Type B pancreatic cell (in vitro differentiated cells): ENCODE measurements at regions not wholly inside any gene's neighbourhood (a gene's known extent, or its start where the extent isn't known, plus 50 kb on each side); places are given as distances from the start of the nearest gene placed in this dataset.
"Not testable (repeated sequence)": the region's sequence is repeated elsewhere in the genome, so short reads cannot be mapped to it uniquely, and the experiment has no call there.

Experiments
- DNase-seq: peaks from one replicate; pipeline ENCODE4 v3.0.0; 2021; ENCODE audit warnings: mixed read lengths; ENCODE audit not compliant: unreplicated experiment; ENCODE audit errors: extremely low spot score
- H3K27ac Mint-ChIP-seq: 2 replicates; pipeline ENCODE4 v1.8.0; 2021; ENCODE audit warnings: mild to moderate bottlenecking, mixed read lengths
- H3K27me3 Mint-ChIP-seq: 2 replicates; pipeline ENCODE4 v1.8.0; 2021; ENCODE audit warnings: mixed read lengths
- H3K36me3 Mint-ChIP-seq: 2 replicates; pipeline ENCODE4 v1.8.0; 2021; ENCODE audit warnings: mixed read lengths
- H3K4me1 Mint-ChIP-seq: one replicate; pipeline ENCODE4 v1.8.0; 2021; ENCODE audit warnings: mixed read lengths; ENCODE audit not compliant: unreplicated experiment
- H3K4me3 Mint-ChIP-seq: 2 replicates; pipeline ENCODE4 v1.8.0; 2021; ENCODE audit warnings: mild to moderate bottlenecking, mixed read lengths
- H3K9me3 Mint-ChIP-seq: 2 replicates; pipeline ENCODE4 v1.8.0; 2021; ENCODE audit warnings: mixed read lengths
- TF ChIP-seq, protein P1 (sequence below): fragments of 200-600 bp; sonication (generic); conservative IDR thresholded peaks from 2 replicates; pipeline ENCODE4 v1.5.0; 2021; ENCODE audit warnings: antibody characterized with exemption, mild to moderate bottlenecking

DNA sequence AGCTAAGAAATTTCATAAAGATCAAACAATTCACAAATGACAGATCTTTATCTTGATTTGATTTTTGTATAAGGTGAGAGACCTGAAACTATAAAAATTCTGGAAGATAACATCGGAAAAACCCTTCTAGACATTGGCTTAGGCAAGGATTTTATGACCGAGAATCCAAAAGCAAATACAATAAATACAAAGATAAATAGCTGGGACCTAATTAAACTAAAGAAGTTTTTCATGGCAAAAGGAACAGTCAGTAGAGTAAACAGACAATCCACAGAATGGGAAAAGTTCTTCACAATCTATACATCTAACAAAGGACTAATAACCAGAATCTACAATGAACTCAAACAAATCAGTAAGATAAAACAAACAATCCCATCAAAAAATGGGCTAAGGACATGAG is 116.9 kb upstream of the BCHE start:
- TF ChIP-seq, protein P1, sequence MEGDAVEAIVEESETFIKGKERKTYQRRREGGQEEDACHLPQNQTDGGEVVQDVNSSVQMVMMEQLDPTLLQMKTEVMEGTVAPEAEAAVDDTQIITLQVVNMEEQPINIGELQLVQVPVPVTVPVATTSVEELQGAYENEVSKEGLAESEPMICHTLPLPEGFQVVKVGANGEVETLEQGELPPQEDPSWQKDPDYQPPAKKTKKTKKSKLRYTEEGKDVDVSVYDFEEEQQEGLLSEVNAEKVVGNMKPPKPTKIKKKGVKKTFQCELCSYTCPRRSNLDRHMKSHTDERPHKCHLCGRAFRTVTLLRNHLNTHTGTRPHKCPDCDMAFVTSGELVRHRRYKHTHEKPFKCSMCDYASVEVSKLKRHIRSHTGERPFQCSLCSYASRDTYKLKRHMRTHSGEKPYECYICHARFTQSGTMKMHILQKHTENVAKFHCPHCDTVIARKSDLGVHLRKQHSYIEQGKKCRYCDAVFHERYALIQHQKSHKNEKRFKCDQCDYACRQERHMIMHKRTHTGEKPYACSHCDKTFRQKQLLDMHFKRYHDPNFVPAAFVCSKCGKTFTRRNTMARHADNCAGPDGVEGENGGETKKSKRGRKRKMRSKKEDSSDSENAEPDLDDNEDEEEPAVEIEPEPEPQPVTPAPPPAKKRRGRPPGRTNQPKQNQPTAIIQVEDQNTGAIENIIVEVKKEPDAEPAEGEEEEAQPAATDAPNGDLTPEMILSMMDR: no peak
- Mint-ChIP-seq H3K27ac (no peak overlapping the region), H3K36me3 (no peaks in the 10 kb centered on the region), H3K4me1 (no peaks in the 10 kb centered on the region), H3K4me3 (no peak overlapping the region), H3K27me3 (no peaks in the 10 kb centered on the region), H3K9me3 (no peaks in the 10 kb centered on the region)
- no peak for DNase-seq

DNA sequence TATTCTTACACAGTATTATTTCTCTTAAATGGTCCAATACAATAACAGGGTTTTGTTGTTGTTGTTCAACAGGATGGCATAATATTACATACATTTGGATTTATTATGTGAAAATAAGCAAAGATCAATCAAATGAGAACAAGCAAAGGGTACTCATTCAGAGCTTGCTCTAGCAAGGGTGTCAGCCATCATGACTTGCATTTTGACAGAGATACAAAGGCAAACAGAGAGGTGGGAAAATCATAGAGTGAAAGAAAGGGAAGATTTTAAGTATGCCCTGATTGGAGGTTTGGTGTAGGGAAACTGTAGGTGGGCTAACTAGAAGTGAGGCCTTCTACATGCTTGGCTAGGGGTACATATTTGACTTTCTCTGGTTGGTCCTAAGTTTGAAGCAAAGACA is 109.1 kb upstream of the BCHE start:
- TF ChIP-seq, protein P1: no peak
- Mint-ChIP-seq H3K4me1 (no peaks in the 10 kb centered on the region), H3K9me3 (no peaks in the 10 kb centered on the region), H3K4me3 (no peak overlapping the region), H3K27me3 (no peaks in the 10 kb centered on the region), H3K36me3 (no peaks in the 10 kb centered on the region), H3K27ac (no peak overlapping the region)
- no peak for DNase-seq

DNA sequence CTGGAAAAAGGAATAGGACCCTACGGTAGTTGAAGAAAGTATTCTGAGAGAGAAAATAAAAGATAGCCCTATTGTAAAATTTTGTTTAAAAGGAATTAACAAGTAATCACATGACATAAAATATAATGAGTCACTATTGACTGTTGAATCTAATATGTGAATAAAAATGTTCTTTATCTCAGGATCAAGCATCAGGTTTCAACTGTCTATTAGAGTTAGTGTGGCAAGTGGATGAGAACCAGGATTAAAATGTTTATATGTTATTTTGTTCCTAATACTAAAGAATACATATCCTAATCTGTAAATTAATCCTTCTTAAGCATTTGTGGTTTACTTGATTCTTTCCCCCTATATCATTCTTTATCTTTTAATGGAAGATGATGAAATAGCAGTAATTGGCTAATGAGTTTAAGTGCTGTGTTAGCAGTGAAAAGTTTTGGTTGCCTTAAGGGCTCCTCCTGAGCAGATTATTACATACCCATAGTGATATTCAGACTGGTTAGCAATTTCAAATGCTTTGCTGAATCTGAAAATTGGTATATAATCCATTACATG is 101.8 kb upstream of the BCHE start:
- Mint-ChIP-seq H3K36me3 (no peaks in the 10 kb centered on the region), H3K4me3 (no peak overlapping the region), H3K27ac (no peak overlapping the region), H3K4me1 (no peaks in the 10 kb centered on the region), H3K9me3 (peaks cover 9% of the 10 kb centered on the region), H3K27me3 (no peaks in the 10 kb centered on the region)
- DNase-seq: no peak
- TF ChIP-seq, protein P1: no peak

DNA sequence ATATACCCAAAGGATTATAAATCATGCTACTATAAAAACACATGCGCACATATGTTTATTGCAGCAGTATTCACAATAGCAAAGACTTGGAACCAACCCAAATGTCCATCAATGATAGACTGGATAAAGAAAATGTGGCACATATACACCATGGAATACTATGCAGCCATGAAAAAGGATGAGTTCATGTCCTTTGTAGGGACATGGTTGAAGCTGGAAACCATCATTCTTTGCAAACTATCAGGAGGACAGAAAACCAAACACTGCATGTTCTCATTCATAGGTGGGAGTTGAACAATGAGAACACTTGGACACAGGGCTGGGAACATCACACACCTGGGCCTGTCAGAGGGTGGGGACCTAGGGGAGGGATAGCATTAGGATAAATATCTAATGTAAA is 98.9 kb upstream of the BCHE start:
- DNase-seq, H3K27ac Mint-ChIP-seq, H3K9me3 Mint-ChIP-seq, H3K27me3 Mint-ChIP-seq, H3K4me1 Mint-ChIP-seq, H3K4me3 Mint-ChIP-seq, H3K36me3 Mint-ChIP-seq: not testable (repeated sequence)

DNA sequence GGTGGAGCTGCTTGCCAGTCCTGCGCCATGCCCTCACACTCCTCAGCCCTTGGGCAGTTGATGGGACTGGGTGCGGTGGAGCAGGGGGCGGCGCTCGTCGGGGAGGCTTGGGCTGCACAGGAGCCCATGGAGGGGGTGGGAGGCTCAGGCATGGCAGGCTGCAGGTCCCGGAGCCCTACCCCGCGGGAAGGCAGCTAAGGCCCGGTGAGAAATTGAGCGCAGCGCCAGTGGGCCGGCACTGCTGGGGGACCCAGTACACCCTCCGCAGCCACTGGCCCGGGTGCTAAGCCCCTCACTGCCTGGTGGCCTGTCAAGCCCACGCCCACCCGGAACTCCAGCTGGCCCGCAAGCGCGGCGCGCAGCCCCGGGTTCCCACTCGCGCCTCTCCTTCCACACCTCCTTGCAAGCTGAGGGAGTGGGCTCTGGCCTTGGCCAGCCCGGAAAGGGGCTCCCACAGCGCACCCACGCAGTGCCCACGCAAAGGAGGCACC is 87.1 kb upstream of the BCHE start:
- not testable (repeated sequence) for H3K27me3 Mint-ChIP-seq, H3K27ac Mint-ChIP-seq, H3K4me3 Mint-ChIP-seq, DNase-seq, H3K4me1 Mint-ChIP-seq, H3K9me3 Mint-ChIP-seq, H3K36me3 Mint-ChIP-seq

DNA sequence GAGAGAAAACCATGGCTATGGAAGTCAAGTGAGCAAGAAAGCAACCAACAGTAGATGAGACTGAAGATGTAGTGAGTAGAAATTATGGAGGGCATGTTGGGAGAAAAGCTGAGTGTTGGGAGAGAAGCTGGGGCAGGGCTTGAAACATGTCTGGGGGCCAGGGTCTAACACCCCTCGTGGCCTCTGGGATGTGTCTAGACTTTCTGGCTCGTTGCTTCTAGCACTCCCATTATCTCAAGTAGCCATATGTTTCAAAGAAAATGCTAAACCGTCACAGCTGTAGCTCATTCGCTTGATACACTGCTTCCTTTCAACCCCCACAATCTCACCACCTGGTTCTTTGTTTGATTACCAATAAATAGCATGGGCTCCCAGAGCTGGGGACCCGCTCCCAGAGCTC is 83.8 kb upstream of the BCHE start:
- H3K4me1 Mint-ChIP-seq: no peaks in the 10 kb centered on the region
- DNase-seq: no peak
- H3K4me3 Mint-ChIP-seq: no peak overlapping the region
- no peak overlapping the region for H3K27ac Mint-ChIP-seq
- peaks cover 6% of the 10 kb centered on the region for H3K9me3 Mint-ChIP-seq
- no peaks in the 10 kb centered on the region for H3K27me3 Mint-ChIP-seq
- TF ChIP-seq, protein P1: no peak
- H3K36me3 Mint-ChIP-seq: no peaks in the 10 kb centered on the region

DNA sequence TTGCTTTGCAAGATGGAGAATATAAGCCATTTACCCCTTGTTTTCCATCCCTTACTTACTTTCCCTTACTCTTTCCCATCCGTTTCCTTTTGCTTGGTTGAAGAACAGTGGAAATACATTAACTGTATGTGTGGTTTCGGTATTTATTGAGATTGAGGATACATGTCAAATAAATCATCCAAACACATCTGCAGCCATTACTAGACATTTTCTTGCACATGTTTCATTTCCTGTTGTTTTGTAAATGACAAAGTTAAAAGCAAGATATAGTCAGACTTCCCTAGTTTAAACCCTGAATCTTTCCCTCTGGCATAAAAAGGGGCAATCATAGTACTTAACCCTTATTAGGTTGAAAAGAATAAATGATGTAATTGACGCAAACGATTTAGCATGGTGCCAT is 82.1 kb upstream of the BCHE start:
- TF ChIP-seq, protein P1: no peak
- Mint-ChIP-seq H3K36me3 (no peaks in the 10 kb centered on the region), H3K27me3 (no peaks in the 10 kb centered on the region), H3K4me3 (peak overlapping the region; percentile 83), H3K27ac (peak overlapping the region; percentile 6), H3K9me3 (peaks cover 6% of the 10 kb centered on the region), H3K4me1 (no peaks in the 10 kb centered on the region)
- no peak for DNase-seq
